ENCODE measurements at regions not wholly inside any gene's neighbourhood (a gene's known extent, or its start where the extent isn't known, plus 50 kb on each side); places are given as distances from the start of the nearest gene placed in this dataset.

DNA sequence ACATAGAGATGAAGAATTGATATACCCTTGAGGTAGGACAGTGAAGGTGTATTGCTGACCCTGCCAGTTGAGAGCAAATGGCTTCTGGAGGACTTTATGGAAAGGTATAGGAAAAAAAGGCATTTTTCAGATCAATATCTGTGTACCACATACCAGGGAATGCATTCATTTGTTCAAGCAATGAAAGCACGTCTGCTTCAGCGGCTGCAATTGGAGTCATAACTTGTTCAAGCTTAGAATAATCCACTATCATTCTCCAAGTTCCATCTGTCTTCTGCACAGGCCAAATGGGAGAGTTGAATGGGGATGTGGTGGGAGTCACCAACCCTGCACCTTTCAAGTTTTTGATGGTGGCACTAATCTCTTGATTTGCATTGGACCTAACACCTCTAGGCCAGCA lies 249.6 kb upstream of the PTER start:
- no peak for TF ChIP-seq POLR2A (IDR thresholded peaks at IDR 0.05)
- TF ChIP-seq, protein P1, sequence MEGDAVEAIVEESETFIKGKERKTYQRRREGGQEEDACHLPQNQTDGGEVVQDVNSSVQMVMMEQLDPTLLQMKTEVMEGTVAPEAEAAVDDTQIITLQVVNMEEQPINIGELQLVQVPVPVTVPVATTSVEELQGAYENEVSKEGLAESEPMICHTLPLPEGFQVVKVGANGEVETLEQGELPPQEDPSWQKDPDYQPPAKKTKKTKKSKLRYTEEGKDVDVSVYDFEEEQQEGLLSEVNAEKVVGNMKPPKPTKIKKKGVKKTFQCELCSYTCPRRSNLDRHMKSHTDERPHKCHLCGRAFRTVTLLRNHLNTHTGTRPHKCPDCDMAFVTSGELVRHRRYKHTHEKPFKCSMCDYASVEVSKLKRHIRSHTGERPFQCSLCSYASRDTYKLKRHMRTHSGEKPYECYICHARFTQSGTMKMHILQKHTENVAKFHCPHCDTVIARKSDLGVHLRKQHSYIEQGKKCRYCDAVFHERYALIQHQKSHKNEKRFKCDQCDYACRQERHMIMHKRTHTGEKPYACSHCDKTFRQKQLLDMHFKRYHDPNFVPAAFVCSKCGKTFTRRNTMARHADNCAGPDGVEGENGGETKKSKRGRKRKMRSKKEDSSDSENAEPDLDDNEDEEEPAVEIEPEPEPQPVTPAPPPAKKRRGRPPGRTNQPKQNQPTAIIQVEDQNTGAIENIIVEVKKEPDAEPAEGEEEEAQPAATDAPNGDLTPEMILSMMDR (IDR thresholded peaks at IDR 0.05), result no peak
- H3K27ac ChIP-seq, result no peak overlapping the region
- H3K9me3 ChIP-seq, result no peaks in the 10 kb centered on the region
- 33% methylated on average over 2 of the region's 2 CpGs for WGBS (ENCODE audit: insufficient coverage, low coverage, low lambda C conversion rate, missing lambda C conversion rate)
- DNase-seq, result no peak
- no peaks in the 10 kb centered on the region for H3K4me1 ChIP-seq
- intact Hi-C loops (cut with DNase I), result no loop called here
- H3K4me3 ChIP-seq, result no peak overlapping the region
- ATAC-seq, result no peak
- no peaks in the 10 kb centered on the region for H3K27me3 ChIP-seq
- no peaks in the 10 kb centered on the region for H3K36me3 ChIP-seq

DNA sequence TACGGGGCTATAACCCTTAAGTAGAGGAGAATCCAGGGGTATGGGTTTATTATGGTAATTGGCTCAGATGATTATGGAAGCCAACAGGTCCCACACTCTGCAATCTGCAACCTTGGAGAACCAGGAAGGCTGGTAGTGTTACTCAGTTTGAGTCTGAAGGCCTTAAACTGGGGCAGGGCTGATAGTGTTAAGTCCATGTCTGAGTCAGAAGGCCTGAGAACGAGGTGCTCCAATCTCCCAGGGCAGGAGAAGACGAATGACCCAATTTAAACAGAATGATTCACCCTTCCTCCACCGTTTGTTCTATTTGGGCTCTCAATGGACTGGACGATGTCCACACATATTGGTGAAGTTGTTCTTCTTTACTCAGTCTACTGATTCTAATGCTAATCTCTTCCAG lies 244.5 kb upstream of the PTER start:
- no peaks in the 10 kb centered on the region for H3K4me1 ChIP-seq
- H3K36me3 ChIP-seq, result no peaks in the 10 kb centered on the region
- H3K27me3 ChIP-seq, result no peaks in the 10 kb centered on the region
- ATAC-seq, result no peak
- no peak for DNase-seq
- no peak overlapping the region for H3K4me3 ChIP-seq
- 42% methylated on average over 5 of the region's 5 CpGs for WGBS (ENCODE audit: insufficient coverage, low coverage, low lambda C conversion rate, missing lambda C conversion rate)
- no peak overlapping the region for H3K27ac ChIP-seq
- no peaks in the 10 kb centered on the region for H3K9me3 ChIP-seq
- intact Hi-C loops (cut with DNase I), result no loop called here
- TF ChIP-seq, protein P1 (IDR thresholded peaks at IDR 0.05), result no peak
- TF ChIP-seq POLR2A (IDR thresholded peaks at IDR 0.05), result no peak

DNA sequence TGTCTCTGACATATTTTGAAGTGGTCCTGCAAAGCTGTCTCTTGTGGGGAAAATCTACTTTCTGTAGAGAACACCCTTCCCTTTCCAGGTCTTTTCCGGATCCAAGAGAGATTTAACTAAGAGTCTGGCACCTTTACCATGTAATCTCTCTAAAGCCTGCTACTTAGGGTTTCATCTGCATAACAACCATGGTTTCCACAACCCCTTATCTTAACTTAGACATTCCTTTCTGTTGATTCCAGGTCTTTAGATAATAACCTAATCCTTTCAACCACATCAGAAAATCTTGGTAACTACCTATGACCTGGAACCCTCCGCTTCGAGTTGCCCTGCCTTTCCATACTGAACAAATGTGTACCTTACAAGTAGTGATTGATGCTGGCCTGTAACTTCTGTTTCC lies 243.6 kb upstream of the PTER start:
- intact Hi-C loops (cut with DNase I), result no loop called here
- TF ChIP-seq, protein P1 (IDR thresholded peaks at IDR 0.05), result no peak
- no peak for TF ChIP-seq POLR2A (IDR thresholded peaks at IDR 0.05)
- H3K36me3 ChIP-seq, result no peaks in the 10 kb centered on the region
- no peak overlapping the region for H3K4me3 ChIP-seq
- WGBS (ENCODE audit: insufficient coverage, low coverage, low lambda C conversion rate, missing lambda C conversion rate), result 45% methylated on average over 3 of the region's 3 CpGs
- H3K4me1 ChIP-seq, result no peaks in the 10 kb centered on the region
- no peak overlapping the region for H3K27ac ChIP-seq
- H3K9me3 ChIP-seq, result no peaks in the 10 kb centered on the region
- H3K27me3 ChIP-seq, result no peaks in the 10 kb centered on the region
- DNase-seq (no peak), ATAC-seq (no peak)

DNA sequence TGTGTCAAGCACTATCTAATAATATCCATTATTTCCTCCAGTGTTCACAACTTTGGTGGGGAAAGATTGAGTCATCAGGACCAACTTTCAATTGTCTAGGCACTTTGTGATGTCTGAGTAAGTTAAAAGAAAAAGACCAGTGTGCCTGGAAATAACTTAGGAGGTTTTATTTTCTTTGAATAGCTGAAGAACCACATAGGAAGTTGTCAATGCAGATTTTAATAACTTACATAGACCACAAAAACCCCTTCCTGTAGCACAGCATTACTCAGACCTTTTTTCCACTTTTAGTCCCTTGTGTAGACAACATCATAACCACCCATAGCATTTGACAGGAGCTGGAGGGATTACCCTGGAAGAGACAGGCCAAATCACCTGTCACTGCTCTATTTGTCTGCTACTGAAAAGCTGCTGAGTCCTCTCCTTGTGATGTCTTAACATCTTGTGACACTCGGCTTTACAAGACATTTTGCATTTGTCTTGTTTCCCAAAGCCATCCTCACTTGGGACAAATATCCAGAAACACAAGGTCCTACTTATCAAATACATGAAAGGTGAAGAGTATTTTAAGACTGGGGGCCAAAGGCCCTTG lies 241.5 kb upstream of the PTER start:
- intact Hi-C loops (cut with DNase I), result no loop called here
- no peak for DNase-seq

More for the DNA sequence above, 241.5 kb upstream of the PTER start:
- Histone ChIP-seq H3K9me3 (no peaks in the 10 kb centered on the region), H3K27me3 (no peaks in the 10 kb centered on the region), H3K4me3 (no peak overlapping the region), H3K36me3 (no peaks in the 10 kb centered on the region), H3K4me1 (no peaks in the 10 kb centered on the region), H3K27ac (no peak overlapping the region)
- 33% methylated on average over 1 of the region's 1 CpG for WGBS (ENCODE audit: insufficient coverage, low coverage, low lambda C conversion rate, missing lambda C conversion rate)
- TF ChIP-seq POLR2A (IDR thresholded peaks at IDR 0.05), result no peak
- TF ChIP-seq, protein P1 (IDR thresholded peaks at IDR 0.05), result no peak
- ATAC-seq, result no peak
